GM19438 (cell line): ENCODE measurements at regions not wholly inside any gene's neighbourhood (a gene's known extent, or its start where the extent isn't known, plus 50 kb on each side); places are given as distances from the start of the nearest gene placed in this dataset.

Source experiments
- ATAC-seq: cut with Tn5 transposase; IDR thresholded peaks from one replicate; pipeline ENCODE4 v1.9.1; 2021; ENCODE audit warnings: low read depth; ENCODE audit not compliant: unreplicated experiment

DNA sequence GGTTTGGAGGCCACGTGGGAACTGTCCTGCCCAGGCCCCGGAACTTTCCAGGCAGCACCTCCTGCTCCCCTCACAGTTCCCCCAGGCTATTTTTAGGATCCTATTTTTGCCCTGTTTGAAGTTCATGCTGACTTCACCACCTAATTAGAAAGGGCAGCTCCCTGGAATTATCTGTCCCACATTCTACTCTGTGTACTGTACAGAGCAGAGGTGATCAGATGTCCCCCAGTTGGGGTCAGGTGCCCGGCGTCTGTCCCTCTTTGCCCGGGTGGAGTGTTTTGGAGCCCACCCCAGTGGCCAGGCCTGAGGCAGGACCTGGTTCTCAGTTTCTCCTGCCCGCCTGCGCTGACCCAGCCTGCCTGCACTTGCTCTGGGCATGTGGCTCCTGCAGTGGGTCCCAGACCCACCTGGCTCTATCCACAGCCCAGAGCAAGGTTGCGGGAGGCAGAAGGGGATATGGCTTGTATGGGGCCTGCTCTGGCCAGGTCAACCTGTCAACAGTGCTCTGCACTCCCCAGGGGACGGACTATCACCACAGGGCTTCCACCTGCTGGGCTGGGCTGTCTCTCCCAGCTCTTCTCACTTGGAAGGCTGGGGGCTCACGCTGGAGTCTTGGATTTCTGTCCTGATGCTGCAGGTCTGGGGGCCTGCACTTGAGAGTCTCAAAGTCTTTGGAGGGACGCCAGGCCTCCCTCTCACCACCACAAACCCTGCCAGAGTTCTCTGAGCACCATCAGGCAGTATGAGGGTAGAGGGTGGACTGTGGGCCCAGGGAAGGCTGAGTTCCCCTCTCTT, 268.3 kb downstream of the GADD45G start:
- no peak for ATAC-seq

DNA sequence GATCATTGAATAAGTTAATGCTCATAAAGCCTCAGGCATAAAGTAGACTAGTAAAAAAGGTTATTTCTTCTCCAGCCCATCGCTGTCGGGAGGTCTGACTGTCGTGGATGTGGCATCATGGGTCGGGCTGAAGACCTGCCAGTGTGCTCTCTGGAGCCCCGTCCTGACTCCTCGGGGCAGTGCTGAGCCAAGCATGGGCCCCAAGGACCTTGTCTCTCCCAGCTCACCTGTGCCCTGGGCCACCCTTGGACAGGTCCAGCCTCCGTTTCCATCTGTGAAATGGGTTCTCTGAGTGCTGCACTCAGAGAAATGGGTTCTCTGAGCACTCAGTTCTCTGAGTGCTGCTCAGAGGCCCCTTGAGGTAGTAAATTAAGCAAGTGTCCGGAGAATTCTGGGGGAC, 269.0 kb downstream of the GADD45G start:
- ATAC-seq = no peak

DNA sequence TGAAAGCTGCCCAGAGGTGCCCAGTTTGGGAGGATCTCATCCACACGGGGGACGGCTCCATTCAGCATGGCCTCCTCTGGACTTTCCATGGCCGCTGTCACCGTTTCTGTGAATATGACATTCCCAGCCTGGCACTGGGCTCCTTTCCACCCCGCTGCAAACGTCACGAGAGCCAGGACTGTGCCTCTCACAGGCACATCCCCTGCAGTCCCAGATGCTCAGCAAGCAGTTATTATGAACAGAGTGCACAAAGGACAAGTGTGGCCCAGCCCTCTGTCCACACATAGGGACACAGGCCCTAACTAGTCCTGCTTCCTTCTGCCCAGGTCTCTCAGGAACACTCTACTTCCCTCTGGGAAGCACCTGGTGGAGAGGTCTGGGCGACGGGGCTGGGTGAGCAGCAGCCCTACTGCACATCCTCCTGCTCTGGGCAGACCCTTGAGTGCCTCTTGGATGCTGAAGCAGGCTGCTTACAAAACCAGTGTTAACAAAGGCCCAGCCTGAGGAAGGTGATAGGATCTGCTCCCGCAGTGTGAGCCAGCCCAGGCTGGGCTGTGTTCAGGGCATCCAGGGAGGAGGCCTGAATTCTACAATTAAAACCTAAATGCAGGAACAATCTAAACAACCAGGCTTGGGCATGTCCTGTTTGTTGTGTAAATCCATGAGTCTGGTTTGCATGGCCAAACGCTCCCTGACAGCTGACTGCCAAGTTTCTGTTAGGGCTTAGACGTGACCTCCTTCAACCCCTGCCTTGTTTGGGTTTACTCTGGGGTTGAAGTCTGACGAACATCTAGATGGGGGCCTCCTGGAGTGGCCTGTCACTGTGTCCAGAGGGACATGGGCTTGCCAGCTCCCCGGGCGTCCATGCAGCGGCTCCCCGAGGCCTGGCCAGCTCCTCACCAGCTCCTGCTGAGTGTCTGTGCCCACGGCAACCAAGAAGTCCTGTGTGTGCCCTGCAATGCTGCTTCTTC, 269.8 kb downstream of the GADD45G start:
- no peak for ATAC-seq

DNA sequence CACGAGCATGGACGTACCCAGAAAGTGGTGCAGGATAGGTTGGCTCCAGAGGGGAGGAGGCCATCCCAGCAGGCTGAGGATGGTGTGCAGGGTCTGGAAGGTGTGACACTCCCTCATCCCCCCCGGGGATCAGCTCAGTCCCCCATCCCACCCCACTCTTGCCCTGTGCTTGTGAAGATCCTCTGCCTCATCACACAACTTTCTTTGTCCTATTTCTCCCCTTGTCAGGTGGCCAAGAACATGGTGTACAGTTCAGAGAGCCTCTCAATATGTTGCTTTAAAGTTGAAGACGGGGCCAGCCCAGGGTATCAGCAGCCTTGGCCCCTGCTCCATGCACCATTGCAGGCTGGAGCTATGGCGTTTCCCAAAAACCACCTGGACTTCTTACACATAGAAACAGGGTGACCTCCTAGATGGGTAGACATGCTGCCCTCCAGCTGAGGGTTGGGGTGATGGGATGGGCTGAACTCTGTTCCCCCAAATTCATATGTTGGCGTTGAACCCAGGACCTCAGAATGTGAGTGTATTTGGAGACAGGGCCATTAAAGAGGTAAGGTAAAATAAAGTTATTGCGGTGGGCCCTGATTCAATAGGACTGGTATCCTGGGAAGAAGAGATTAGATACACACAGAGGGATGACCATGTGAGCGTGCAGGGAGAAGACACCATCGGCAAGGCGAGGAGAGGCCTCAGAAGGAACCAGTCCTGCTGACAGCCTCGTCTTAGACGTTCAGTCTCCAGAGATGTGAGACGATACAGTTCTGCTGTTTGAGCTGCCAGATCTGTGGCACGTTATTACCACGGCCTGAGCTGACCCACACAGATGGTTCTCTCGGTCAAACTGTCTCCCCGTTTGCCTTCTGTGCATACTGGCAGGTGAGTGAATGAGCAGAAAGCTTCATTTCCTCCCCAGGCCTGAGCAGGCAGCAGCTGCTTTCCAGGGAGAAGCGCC, 272.5 kb downstream of the GADD45G start:
- ATAC-seq = no peak

- ATAC-seq = no peak
These were observed 273.2 kb downstream of the GADD45G start for GRCh38 chr9:89878003-89878411.

- ATAC-seq = no peak
These were observed 273.9 kb downstream of the GADD45G start for GRCh38 chr9:89878687-89879086.

GRCh38 chr9:89879276-89879675, 274.5 kb downstream of the GADD45G start:
- ATAC-seq = no peak

- no peak for ATAC-seq
These were observed 274.9 kb downstream of the GADD45G start for GRCh38 chr9:89879701-89880100.

- no peak for ATAC-seq
These were observed 275.3 kb downstream of the GADD45G start for GRCh38 chr9:89880161-89880560.

- no peak for ATAC-seq
These were observed 275.9 kb downstream of the GADD45G start for GRCh38 chr9:89880721-89881120.

DNA sequence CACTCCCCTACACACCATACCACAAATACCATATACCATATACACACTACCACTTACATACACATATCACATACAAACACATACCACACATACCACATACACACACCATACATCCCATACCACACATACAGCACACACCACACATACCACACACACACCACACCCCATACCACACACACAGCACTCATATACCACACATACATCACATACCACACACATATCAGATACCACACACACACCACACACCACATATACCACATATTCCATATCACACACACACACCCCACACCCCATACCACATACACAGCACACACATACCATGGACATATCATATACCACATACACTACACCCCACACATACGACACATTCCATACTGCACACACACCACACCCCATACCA, 276.6 kb downstream of the GADD45G start:
- no peak for ATAC-seq

DNA sequence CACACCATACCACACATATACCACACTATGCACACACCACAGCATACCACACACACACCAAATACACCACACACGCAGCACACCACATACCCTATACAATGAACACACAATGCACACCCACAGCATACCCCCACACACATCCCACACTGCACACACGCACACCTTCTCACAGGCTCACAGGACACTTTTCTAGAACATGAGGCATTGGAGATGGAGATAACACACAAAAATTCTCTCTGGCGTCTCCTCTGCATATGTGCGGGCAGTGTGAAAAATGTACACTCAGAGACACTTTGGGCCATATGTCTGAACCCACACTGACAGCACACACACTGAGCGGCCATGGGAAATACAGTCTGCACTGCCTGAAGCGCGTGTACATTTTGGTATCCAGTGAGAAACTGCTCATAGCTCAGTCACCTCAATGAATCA, 278.1 kb downstream of the GADD45G start:
- no peak for ATAC-seq

DNA sequence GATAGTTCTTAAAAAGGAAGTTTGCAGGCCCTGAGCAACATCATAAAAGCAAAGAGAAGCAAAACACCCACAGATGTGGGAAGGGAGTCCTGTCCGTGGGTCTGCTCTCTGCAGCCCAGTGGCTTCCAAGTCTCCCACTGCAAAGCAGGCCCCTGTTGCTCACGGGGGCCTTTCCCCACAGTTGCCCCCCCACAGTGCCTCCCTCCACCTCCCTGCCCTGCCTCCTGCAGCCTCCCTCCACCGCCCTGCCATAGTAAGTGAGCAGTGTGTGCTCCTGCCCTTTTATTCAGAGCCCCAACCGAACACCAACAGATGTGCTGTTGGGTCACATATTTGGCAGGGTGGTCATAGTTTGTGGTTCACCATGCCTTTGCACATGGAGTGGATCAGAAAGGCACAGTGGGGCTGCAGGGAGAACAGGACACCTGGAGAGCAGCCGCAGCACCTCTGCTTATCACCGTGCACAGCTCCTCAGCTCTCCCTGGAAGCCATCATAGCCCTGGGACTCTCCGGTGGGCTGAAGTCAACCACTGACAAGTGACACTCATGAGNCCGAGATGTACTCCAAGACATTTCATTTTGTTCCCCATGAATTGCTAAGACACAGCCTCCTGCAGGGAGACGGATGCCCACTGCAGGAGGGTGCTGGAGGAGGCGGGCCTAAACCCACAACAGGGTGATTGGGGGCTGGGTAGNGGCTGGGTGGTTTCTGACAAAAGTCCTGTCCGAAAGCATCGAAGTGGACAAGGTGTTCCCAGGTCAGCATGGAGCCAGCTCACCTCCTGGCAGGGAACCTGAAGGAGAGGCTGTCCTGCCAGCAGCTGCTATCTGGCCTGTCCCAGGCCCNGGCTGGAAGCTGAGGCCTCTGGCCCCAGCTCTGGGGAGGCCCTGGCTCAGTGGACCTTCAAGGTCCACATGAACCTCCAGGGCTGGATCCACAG, 278.9 kb downstream of the GADD45G start:
- no peak for ATAC-seq

DNA sequence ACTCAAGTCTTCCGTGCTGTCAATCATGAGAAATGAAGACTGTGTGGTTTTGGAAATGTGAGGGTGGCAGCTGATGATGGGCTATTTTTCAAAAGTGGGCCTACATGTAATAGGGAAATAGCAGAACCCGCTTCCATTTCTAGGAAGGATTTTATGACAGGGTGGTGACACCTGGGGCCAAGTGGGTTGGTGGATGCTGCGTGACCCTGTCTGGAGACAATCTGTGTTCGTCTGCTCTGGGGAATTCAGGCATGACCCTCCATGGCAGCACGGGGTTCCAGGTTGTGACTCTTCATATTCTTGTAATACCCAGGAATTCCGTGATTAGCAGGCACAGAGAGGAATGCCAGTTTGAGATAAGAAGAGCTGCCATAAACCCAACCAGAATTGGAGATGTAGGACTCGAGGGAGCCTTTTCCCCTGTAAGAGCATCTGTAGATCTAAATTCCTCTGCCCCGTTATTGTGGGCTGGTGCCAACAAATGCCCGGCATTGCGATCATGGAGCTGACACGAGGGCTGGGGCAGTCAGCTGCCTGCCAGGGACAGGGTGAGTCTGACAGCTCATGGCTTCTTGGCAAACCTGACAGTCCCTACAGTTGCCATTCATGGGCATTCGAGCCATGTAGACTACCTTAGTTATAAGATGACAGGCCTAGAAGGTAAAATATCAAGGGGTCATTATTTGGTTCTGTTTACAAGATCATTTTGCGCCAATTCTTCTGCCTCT, 279.7 kb downstream of the GADD45G start:
- ATAC-seq = no peak

DNA sequence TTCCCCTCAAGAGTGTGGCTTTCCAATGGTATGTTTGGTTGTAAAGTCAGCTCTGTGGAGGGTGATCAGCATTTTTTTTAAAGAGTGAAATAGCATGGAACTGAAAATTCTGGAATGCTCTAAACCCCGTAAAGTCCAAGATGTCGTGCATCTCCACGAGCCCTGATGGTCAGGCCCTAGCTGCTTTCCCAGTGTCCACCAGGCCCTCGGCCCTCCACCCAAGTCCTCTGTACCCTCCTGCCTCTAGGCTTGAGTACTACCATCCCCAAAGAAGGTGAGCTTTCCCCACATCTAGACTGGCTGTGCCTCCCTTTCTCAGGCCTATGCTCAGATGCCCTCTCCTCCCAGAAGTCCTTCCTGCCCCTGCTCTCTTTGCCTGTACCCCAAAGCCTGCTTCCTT, 280.3 kb downstream of the GADD45G start:
- no peak for ATAC-seq

DNA sequence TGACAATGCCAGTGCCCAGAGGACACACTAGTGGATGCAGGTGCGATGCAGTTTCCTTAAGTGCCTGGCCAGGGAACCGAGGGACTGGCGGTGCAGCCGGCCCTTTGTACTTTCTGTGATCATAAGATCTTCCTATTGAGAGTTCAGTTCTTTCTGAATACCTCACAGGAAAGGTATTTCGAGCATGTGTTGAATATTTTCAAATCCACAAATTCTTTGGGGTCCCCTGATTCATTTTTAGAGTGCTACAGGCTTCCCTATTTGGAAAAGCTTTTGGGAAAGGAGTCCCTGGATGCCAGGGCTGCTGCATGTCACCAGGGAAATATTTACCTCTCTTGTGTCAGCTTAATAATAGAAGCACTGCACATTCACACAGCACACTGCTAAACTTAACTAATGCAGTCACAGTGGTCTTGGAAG, 281.5 kb downstream of the GADD45G start:
- no peak for ATAC-seq

DNA sequence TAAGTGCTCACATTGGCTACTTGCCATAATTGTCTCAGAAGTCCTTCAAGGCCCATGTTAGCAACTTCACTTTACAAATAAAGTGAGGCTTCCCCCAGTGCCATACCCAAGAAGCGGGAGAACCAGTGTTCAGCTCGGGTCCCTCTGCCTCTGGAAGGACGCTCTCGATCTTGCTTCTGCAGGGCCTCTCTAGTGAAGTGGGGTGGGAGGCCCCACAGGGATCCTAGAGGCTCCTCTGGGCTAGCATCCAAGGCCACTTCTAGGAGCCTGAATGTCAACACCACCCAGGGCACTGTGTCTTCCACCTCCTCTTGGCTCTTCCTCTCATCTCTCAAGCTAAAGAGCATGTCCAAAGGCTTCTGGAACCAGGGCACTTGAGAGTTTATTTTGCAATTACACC, 282.5 kb downstream of the GADD45G start:
- ATAC-seq = no peak

DNA sequence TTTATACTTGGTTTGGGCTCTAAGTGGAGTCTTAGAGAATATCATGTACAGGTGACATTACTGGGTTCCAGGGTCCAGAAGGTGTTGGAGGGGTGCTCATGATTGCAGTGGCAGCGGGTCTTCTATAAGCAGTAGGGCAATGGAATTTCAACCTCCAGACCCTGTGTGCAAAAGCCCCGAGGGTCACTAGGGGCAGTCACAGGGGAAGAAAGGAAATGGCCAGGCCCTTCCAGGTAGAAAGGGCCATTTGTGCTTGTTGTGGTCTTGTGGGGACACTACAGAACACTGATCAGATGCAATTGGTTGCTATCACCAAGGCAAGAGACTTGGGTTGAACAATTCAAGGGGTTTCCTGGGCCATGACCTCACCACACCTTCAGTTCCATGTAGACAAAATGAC, 283.4 kb downstream of the GADD45G start:
- no peak for ATAC-seq

DNA sequence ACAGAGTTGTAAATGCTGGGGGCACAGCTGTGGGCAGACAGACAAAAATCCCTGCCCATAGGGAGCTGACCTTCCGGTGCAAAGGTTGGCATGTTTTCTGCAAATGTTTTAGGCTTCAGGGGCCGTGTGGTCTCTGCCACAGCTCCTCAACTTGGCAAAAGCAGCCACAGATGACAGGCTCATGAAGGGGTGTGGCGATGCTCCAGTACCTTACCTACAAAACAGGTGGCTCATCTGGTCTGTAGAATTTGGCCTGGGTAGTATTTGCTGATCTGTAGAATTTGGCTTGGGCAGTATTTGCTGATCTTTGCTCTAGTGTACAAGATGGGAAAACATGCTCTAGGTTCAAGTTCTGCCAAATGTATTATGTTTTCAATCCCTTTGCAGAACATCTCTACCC, 283.9 kb downstream of the GADD45G start:
- ATAC-seq = no peak
